ENCODE measurements at regions not wholly inside any gene's neighbourhood (a gene's known extent, or its start where the extent isn't known, plus 50 kb on each side); places are given as distances from the start of the nearest gene placed in this dataset.

DNA sequence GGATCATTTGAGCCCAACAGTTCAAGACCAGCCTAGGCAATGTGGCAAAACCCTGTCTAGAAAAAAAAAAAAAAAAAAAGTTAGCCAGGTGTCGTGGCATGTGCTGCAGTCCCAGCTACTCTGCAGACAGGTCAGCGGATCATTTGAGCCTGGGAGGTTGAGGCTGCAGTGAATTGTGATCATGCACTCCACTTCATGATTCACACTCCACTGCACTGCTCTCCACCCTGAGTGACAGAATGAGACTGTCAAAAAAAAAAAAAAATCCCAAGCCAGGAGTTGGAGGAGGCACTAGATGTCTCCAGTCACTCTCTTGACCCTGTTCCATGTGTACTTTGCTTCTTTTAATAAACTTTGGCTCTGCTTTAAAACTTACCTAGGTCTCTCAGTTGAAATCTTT lies 51.0 kb upstream of the OLFM3 start:
- DNase-seq: no peak

Data from NCI-H2081 treated with DMSO at 0.1 percent for 48 hours (cell line).